ENCODE measurements at regions not wholly inside any gene's neighbourhood (a gene's known extent, or its start where the extent isn't known, plus 50 kb on each side); places are given as distances from the start of the nearest gene placed in this dataset.

DNA sequence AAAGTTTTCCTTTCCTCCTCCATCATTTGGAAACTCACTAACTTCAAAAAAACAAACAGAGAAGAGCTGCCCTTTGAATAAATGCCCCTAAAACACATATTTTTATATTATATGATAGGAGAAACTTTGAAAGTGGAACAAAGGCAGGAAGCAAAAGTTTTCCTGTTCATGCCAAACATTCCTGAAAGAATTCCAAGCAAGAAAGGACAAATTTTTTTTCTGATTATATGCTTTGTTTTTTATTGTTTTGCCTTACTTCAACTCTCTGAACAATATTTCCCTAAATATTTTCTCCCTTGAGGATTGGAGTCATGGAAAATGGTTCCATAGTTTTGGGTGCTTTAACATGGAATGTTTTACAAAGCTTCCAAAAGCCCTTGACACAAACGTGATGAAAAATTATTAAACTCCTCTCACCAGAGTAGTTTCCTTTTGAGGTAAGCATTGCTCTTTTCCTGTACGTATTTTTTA is 638.5 kb upstream of the CAMK1G start:
- Histone ChIP-seq H3K4me1 (ENCODE audit: control insufficient read depth, insufficient read depth, low read length) (no peaks in the 10 kb centered on the region), H3K9me3 (ENCODE audit: control insufficient read depth, insufficient read depth, low read length) (no peaks in the 10 kb centered on the region), H3K27me3 (ENCODE audit: control insufficient read depth, insufficient read depth, low read length) (no peaks in the 10 kb centered on the region), H3K4me3 (ENCODE audit: low read length) (no peak overlapping the region), H3K36me3 (ENCODE audit: control insufficient read depth, insufficient read depth, low read length) (no peaks in the 10 kb centered on the region), H3K27ac (ENCODE audit: low read length) (no peak overlapping the region)
- DNase-seq (ENCODE audit: low read depth, low spot score) = no peak
- no CpG with 5 or more reads among the region's 2 CpGs for WGBS (ENCODE audit: insufficient coverage, insufficient read length)

- Histone ChIP-seq H3K4me3 (ENCODE audit: low read length) (no peak overlapping the region), H3K4me1 (ENCODE audit: control insufficient read depth, insufficient read depth, low read length) (no peaks in the 10 kb centered on the region), H3K27ac (ENCODE audit: low read length) (no peak overlapping the region), H3K9me3 (ENCODE audit: control insufficient read depth, insufficient read depth, low read length) (no peaks in the 10 kb centered on the region), H3K36me3 (ENCODE audit: control insufficient read depth, insufficient read depth, low read length) (no peaks in the 10 kb centered on the region), H3K27me3 (ENCODE audit: control insufficient read depth, insufficient read depth, low read length) (no peaks in the 10 kb centered on the region)
- no peak for DNase-seq (ENCODE audit: low read depth, low spot score)
- WGBS (ENCODE audit: insufficient coverage, insufficient read length) = no CpG with 5 or more reads among the region's 3 CpGs
These were observed 633.3 kb upstream of the CAMK1G start for GRCh38 chr1:208950206-208950605.

- WGBS (ENCODE audit: insufficient coverage, insufficient read length) = no CpG with 5 or more reads among the region's 5 CpGs
- Histone ChIP-seq H3K9me3 (ENCODE audit: control insufficient read depth, insufficient read depth, low read length) (no peaks in the 10 kb centered on the region), H3K27me3 (ENCODE audit: control insufficient read depth, insufficient read depth, low read length) (no peaks in the 10 kb centered on the region), H3K27ac (ENCODE audit: low read length) (no peak overlapping the region), H3K4me3 (ENCODE audit: low read length) (no peak overlapping the region), H3K4me1 (ENCODE audit: control insufficient read depth, insufficient read depth, low read length) (peaks cover 1% of the 10 kb centered on the region; the same call in 1 of the 2 replicates), H3K36me3 (ENCODE audit: control insufficient read depth, insufficient read depth, low read length) (no peaks in the 10 kb centered on the region)
- DNase-seq (ENCODE audit: low read depth, low spot score) = no peak
These were observed 632.4 kb upstream of the CAMK1G start for GRCh38 chr1:208951026-208951525.

- H3K4me1 ChIP-seq (ENCODE audit: control insufficient read depth, insufficient read depth, low read length) = peaks cover 1% of the 10 kb centered on the region; the same call in 1 of the 2 replicates
- no peaks in the 10 kb centered on the region for H3K27me3 ChIP-seq (ENCODE audit: control insufficient read depth, insufficient read depth, low read length)
- no peak overlapping the region for H3K4me3 ChIP-seq (ENCODE audit: low read length)
- no peak overlapping the region for H3K27ac ChIP-seq (ENCODE audit: low read length)
- DNase-seq (ENCODE audit: low read depth, low spot score) = no peak
- no peaks in the 10 kb centered on the region for H3K36me3 ChIP-seq (ENCODE audit: control insufficient read depth, insufficient read depth, low read length)
- H3K9me3 ChIP-seq (ENCODE audit: control insufficient read depth, insufficient read depth, low read length) = no peaks in the 10 kb centered on the region
These were observed 631.6 kb upstream of the CAMK1G start for GRCh38 chr1:208951908-208952307.

GRCh38 chr1:208962867-208963266 is 620.6 kb upstream of the CAMK1G start:
- H3K9me3 ChIP-seq (ENCODE audit: control insufficient read depth, insufficient read depth, low read length) = no peaks in the 10 kb centered on the region
- H3K27me3 ChIP-seq (ENCODE audit: control insufficient read depth, insufficient read depth, low read length) = no peaks in the 10 kb centered on the region
- no peak for DNase-seq (ENCODE audit: low read depth, low spot score)
- no peak overlapping the region for H3K27ac ChIP-seq (ENCODE audit: low read length)
- no peaks in the 10 kb centered on the region for H3K36me3 ChIP-seq (ENCODE audit: control insufficient read depth, insufficient read depth, low read length)
- H3K4me1 ChIP-seq (ENCODE audit: control insufficient read depth, insufficient read depth, low read length) = no peaks in the 10 kb centered on the region
- no peak overlapping the region for H3K4me3 ChIP-seq (ENCODE audit: low read length)

GRCh38 chr1:208965351-208965750 is 618.2 kb upstream of the CAMK1G start:
- Histone ChIP-seq H3K27ac (ENCODE audit: low read length) (no peak overlapping the region), H3K4me3 (ENCODE audit: low read length) (no peak overlapping the region), H3K27me3 (ENCODE audit: control insufficient read depth, insufficient read depth, low read length) (no peaks in the 10 kb centered on the region), H3K4me1 (ENCODE audit: control insufficient read depth, insufficient read depth, low read length) (no peaks in the 10 kb centered on the region), H3K9me3 (ENCODE audit: control insufficient read depth, insufficient read depth, low read length) (no peaks in the 10 kb centered on the region), H3K36me3 (ENCODE audit: control insufficient read depth, insufficient read depth, low read length) (no peaks in the 10 kb centered on the region)
- DNase-seq (ENCODE audit: low read depth, low spot score) = no peak

- Histone ChIP-seq H3K27me3 (ENCODE audit: control insufficient read depth, insufficient read depth, low read length) (no peaks in the 10 kb centered on the region), H3K36me3 (ENCODE audit: control insufficient read depth, insufficient read depth, low read length) (no peaks in the 10 kb centered on the region), H3K4me1 (ENCODE audit: control insufficient read depth, insufficient read depth, low read length) (no peaks in the 10 kb centered on the region), H3K4me3 (ENCODE audit: low read length) (no peak overlapping the region), H3K27ac (ENCODE audit: low read length) (no peak overlapping the region), H3K9me3 (ENCODE audit: control insufficient read depth, insufficient read depth, low read length) (no peaks in the 10 kb centered on the region)
- no peak for DNase-seq (ENCODE audit: low read depth, low spot score)
- 100% methylated on average over 1 of the region's 4 CpGs for WGBS (ENCODE audit: insufficient coverage, insufficient read length)
These were observed 616.2 kb upstream of the CAMK1G start for GRCh38 chr1:208967334-208967733.

GRCh38 chr1:208974717-208975116 is 608.8 kb upstream of the CAMK1G start:
- no peaks in the 10 kb centered on the region for H3K4me1 ChIP-seq (ENCODE audit: control insufficient read depth, insufficient read depth, low read length)
- H3K4me3 ChIP-seq (ENCODE audit: low read length) = no peak overlapping the region
- no CpG with 5 or more reads among the region's 4 CpGs for WGBS (ENCODE audit: insufficient coverage, insufficient read length)
- H3K27ac ChIP-seq (ENCODE audit: low read length) = no peak overlapping the region
- DNase-seq (ENCODE audit: low read depth, low spot score) = no peak
- no peaks in the 10 kb centered on the region for H3K9me3 ChIP-seq (ENCODE audit: control insufficient read depth, insufficient read depth, low read length)
- H3K36me3 ChIP-seq (ENCODE audit: control insufficient read depth, insufficient read depth, low read length) = no peaks in the 10 kb centered on the region
- H3K27me3 ChIP-seq (ENCODE audit: control insufficient read depth, insufficient read depth, low read length) = no peaks in the 10 kb centered on the region

DNA sequence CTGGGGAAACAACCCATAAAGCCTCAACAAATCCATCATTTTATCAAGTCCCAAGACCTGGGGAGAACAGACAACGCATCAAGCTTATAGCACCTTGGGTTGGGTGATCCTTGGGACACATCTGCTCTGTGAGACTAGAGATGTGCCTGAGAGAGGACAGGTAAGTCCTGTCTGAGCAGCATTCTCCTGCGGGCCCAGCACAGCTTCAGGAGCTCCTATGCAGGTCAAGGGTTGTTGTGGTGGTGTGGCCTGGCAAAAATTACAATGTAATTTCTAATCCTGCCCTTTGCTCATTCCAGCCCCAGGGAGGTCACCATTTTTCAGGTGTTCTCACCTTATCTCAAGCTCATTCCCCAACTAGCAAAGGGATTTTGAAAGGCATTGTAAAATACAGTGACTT is 608.1 kb upstream of the CAMK1G start:
- no peak for DNase-seq (ENCODE audit: low read depth, low spot score)
- Histone ChIP-seq H3K4me1 (ENCODE audit: control insufficient read depth, insufficient read depth, low read length) (no peaks in the 10 kb centered on the region), H3K9me3 (ENCODE audit: control insufficient read depth, insufficient read depth, low read length) (no peaks in the 10 kb centered on the region), H3K36me3 (ENCODE audit: control insufficient read depth, insufficient read depth, low read length) (no peaks in the 10 kb centered on the region), H3K4me3 (ENCODE audit: low read length) (no peak overlapping the region), H3K27me3 (ENCODE audit: control insufficient read depth, insufficient read depth, low read length) (no peaks in the 10 kb centered on the region), H3K27ac (ENCODE audit: low read length) (no peak overlapping the region)
- WGBS (ENCODE audit: insufficient coverage, insufficient read length) = no CpG with 5 or more reads among the region's 2 CpGs

GRCh38 chr1:208977012-208977411 is 606.5 kb upstream of the CAMK1G start:
- no peaks in the 10 kb centered on the region for H3K36me3 ChIP-seq (ENCODE audit: control insufficient read depth, insufficient read depth, low read length)
- H3K4me3 ChIP-seq (ENCODE audit: low read length) = no peak overlapping the region
- H3K27me3 ChIP-seq (ENCODE audit: control insufficient read depth, insufficient read depth, low read length) = no peaks in the 10 kb centered on the region
- no peak overlapping the region for H3K27ac ChIP-seq (ENCODE audit: low read length)
- H3K4me1 ChIP-seq (ENCODE audit: control insufficient read depth, insufficient read depth, low read length) = no peaks in the 10 kb centered on the region
- DNase-seq (ENCODE audit: low read depth, low spot score) = no peak
- no peaks in the 10 kb centered on the region for H3K9me3 ChIP-seq (ENCODE audit: control insufficient read depth, insufficient read depth, low read length)

- H3K27me3 ChIP-seq (ENCODE audit: control insufficient read depth, insufficient read depth, low read length) = no peaks in the 10 kb centered on the region
- no peak for DNase-seq (ENCODE audit: low read depth, low spot score)
- H3K4me1 ChIP-seq (ENCODE audit: control insufficient read depth, insufficient read depth, low read length) = no peaks in the 10 kb centered on the region
- no peaks in the 10 kb centered on the region for H3K9me3 ChIP-seq (ENCODE audit: control insufficient read depth, insufficient read depth, low read length)
- H3K36me3 ChIP-seq (ENCODE audit: control insufficient read depth, insufficient read depth, low read length) = no peaks in the 10 kb centered on the region
- no peak overlapping the region for H3K27ac ChIP-seq (ENCODE audit: low read length)
- WGBS (ENCODE audit: insufficient coverage, insufficient read length) = no CpG with 5 or more reads among the region's 3 CpGs
- no peak overlapping the region for H3K4me3 ChIP-seq (ENCODE audit: low read length)
These were observed 605.8 kb upstream of the CAMK1G start for GRCh38 chr1:208977638-208978256.
